HL-60 (cell line): ENCODE measurements at regions not wholly inside any gene's neighbourhood (a gene's known extent, or its start where the extent isn't known, plus 50 kb on each side); places are given as distances from the start of the nearest gene placed in this dataset.

Source experiments
- DNase-seq, 2 experiments: peaks; one replicate each; pipeline ENCODE4 v3.0.0-alpha.2; 2010 to 2020; ENCODE audit warnings: low read depth in 1 of 2, low spot score in 1 of 2
- H3K27ac ChIP-seq: fragments of 250-450 bp; sonication (Bioruptor Pico); replicated peaks from 2 replicates; pipeline ENCODE4 v1.5.1; 2020; ENCODE audit warnings: mild to moderate bottlenecking, moderate library complexity
- H3K27me3 ChIP-seq: fragments of 250-450 bp; sonication (Bioruptor Pico); 2 replicates; pipeline ENCODE4 v1.5.1; 2021; ENCODE audit warnings: mild to moderate bottlenecking, moderate library complexity; ENCODE audit not compliant: insufficient read depth, poor library complexity, severe bottlenecking
- H3K4me3 ChIP-seq: replicated peaks from 2 replicates; pipeline ENCODE4 v1.5.1; 2011; ENCODE audit warnings: mild to moderate bottlenecking, control low read depth, low read length; ENCODE audit not compliant: insufficient read depth
- GABPA ChIP-seq: IDR thresholded peaks from 2 replicates; pipeline ENCODE4 v1.6.1; 2012; ENCODE audit warnings: low read depth
- POLR2AphosphoS5 ChIP-seq: IDR thresholded peaks from 2 replicates; pipeline ENCODE4 v1.6.1; 2012; ENCODE audit warnings: low read depth
- SPI1 ChIP-seq: IDR thresholded peaks from 2 replicates; pipeline ENCODE4 v1.6.1; 2012; ENCODE audit warnings: low read depth, mild to moderate bottlenecking, borderline replicate concordance
- TF ChIP-seq, protein P1 (sequence below): IDR thresholded peaks from one replicate; pipeline ENCODE4 v1.5.1; 2011; ENCODE audit warnings: low read length, control low read depth, inconsistent platforms; ENCODE audit not compliant: insufficient read depth
- TF ChIP-seq, protein P2 (sequence below): IDR thresholded peaks from 2 replicates; pipeline ENCODE4 v1.6.1; 2012; ENCODE audit warnings: low read depth; ENCODE audit not compliant: insufficient replicate concordance

GRCh38 chr6:140677781-140678528 lies 1303.5 kb upstream of the CITED2 start:
- no peak for DNase-seq
- TF ChIP-seq, protein P1, sequence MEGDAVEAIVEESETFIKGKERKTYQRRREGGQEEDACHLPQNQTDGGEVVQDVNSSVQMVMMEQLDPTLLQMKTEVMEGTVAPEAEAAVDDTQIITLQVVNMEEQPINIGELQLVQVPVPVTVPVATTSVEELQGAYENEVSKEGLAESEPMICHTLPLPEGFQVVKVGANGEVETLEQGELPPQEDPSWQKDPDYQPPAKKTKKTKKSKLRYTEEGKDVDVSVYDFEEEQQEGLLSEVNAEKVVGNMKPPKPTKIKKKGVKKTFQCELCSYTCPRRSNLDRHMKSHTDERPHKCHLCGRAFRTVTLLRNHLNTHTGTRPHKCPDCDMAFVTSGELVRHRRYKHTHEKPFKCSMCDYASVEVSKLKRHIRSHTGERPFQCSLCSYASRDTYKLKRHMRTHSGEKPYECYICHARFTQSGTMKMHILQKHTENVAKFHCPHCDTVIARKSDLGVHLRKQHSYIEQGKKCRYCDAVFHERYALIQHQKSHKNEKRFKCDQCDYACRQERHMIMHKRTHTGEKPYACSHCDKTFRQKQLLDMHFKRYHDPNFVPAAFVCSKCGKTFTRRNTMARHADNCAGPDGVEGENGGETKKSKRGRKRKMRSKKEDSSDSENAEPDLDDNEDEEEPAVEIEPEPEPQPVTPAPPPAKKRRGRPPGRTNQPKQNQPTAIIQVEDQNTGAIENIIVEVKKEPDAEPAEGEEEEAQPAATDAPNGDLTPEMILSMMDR, result no peak
- no peak for TF ChIP-seq POLR2AphosphoS5
- TF ChIP-seq SPI1, result no peak
- TF ChIP-seq GABPA, result no peak
- TF ChIP-seq, protein P2, sequence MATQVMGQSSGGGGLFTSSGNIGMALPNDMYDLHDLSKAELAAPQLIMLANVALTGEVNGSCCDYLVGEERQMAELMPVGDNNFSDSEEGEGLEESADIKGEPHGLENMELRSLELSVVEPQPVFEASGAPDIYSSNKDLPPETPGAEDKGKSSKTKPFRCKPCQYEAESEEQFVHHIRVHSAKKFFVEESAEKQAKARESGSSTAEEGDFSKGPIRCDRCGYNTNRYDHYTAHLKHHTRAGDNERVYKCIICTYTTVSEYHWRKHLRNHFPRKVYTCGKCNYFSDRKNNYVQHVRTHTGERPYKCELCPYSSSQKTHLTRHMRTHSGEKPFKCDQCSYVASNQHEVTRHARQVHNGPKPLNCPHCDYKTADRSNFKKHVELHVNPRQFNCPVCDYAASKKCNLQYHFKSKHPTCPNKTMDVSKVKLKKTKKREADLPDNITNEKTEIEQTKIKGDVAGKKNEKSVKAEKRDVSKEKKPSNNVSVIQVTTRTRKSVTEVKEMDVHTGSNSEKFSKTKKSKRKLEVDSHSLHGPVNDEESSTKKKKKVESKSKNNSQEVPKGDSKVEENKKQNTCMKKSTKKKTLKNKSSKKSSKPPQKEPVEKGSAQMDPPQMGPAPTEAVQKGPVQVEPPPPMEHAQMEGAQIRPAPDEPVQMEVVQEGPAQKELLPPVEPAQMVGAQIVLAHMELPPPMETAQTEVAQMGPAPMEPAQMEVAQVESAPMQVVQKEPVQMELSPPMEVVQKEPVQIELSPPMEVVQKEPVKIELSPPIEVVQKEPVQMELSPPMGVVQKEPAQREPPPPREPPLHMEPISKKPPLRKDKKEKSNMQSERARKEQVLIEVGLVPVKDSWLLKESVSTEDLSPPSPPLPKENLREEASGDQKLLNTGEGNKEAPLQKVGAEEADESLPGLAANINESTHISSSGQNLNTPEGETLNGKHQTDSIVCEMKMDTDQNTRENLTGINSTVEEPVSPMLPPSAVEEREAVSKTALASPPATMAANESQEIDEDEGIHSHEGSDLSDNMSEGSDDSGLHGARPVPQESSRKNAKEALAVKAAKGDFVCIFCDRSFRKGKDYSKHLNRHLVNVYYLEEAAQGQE, result no peak

GRCh38 chr6:140671926-140672325 lies 1297.5 kb upstream of the CITED2 start:
- H3K27me3 ChIP-seq, result no peaks in the 10 kb centered on the region
- TF ChIP-seq SPI1 (peak; percentile 61; the same call in 1 of the 2 replicates), POLR2AphosphoS5 (no peak), GABPA (no peak)
- TF ChIP-seq, protein P1, result peak; percentile 10
- H3K27ac ChIP-seq, result no peak overlapping the region
- no peak overlapping the region for H3K4me3 ChIP-seq
- DNase-seq, result peak in 1 of 2 experiments; percentile 12

More at GRCh38 chr6:140677781-140678528, 1303.5 kb upstream of the CITED2 start:
- no peaks in the 10 kb centered on the region for H3K27me3 ChIP-seq
- H3K27ac ChIP-seq, result no peak overlapping the region
- H3K4me3 ChIP-seq, result no peak overlapping the region

DNA sequence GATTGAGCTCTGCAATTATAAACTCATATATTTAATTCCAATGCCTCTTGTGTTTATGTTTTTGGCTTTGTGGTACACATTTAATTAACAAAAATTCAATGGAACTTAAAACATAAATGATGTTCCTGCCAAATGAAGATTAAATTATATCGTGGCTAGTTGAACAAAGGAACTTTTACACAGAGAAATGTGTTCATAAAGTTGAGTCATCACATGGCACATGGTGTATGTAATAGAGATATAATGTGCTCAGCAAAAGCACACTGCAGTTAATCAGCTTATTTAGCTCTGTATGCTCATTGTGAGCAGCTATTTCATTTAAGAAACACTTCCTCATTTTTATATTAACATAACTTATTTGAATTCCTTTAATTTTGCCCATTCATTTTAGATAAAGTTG lies 1295.6 kb upstream of the CITED2 start:
- Histone ChIP-seq H3K27me3 (no peaks in the 10 kb centered on the region), H3K27ac (no peak overlapping the region), H3K4me3 (no peak overlapping the region)
- TF ChIP-seq POLR2AphosphoS5 (no peak), GABPA (no peak), SPI1 (peak; percentile 29; the same call in 1 of the 2 replicates)
- TF ChIP-seq, protein P2, result no peak
- TF ChIP-seq, protein P1, result no peak
- DNase-seq, result no peak
